Transverse colon (tissue), 3 donors: ENCODE measurements at regions not wholly inside any gene's neighbourhood (a gene's known extent, or its start where the extent isn't known, plus 50 kb on each side); places are given as distances from the start of the nearest gene placed in this dataset.

Source experiments
- POLR2A ChIP-seq: fragments of 450-650 bp; IDR thresholded peaks from one replicate; pipeline ENCODE4 v1.6.1; 2016; ENCODE audit warnings: antibody characterized with exemption, mild to moderate bottlenecking, moderate library complexity
- TF ChIP-seq, protein P1 (sequence below), 5 experiments: fragments of 200-600 bp in 3 of 5; fragments of 450-650 bp in 2 of 5; sonication (generic) in 3 of 5; IDR thresholded peaks; 1 replicate in 2 of 5; 2 replicates in 3 of 5; pipeline ENCODE4 v1.5.1; 2016 to 2017; ENCODE audit warnings: antibody characterized with exemption in 5 of 5, inconsistent platforms in 3 of 5, mild to moderate bottlenecking in 2 of 5, moderate library complexity in 1 of 5

DNA sequence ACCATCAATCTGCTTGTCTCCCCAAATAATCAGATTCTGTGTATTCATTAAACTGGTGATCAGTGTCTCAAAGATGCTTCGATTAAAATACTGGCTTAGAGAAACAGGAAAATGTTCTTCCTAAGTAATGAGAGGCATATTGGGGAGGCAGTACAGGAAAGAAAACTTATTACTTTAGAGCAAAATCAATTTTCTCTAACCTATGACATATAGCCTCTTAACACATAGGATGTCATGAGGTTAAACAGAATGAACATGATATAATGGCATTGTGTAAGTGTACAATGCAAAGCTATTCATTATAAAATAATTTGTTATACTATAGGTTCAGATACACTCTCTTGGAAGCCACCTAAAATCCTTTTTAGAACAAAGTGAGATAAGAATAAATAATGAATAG, 819.3 kb downstream of the KCNJ2 start:
- no peak for TF ChIP-seq POLR2A
- TF ChIP-seq, protein P1, sequence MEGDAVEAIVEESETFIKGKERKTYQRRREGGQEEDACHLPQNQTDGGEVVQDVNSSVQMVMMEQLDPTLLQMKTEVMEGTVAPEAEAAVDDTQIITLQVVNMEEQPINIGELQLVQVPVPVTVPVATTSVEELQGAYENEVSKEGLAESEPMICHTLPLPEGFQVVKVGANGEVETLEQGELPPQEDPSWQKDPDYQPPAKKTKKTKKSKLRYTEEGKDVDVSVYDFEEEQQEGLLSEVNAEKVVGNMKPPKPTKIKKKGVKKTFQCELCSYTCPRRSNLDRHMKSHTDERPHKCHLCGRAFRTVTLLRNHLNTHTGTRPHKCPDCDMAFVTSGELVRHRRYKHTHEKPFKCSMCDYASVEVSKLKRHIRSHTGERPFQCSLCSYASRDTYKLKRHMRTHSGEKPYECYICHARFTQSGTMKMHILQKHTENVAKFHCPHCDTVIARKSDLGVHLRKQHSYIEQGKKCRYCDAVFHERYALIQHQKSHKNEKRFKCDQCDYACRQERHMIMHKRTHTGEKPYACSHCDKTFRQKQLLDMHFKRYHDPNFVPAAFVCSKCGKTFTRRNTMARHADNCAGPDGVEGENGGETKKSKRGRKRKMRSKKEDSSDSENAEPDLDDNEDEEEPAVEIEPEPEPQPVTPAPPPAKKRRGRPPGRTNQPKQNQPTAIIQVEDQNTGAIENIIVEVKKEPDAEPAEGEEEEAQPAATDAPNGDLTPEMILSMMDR (IDR thresholded peaks at IDR 0.05), result no peak
